ENCODE measurements at regions not wholly inside any gene's neighbourhood (a gene's known extent, or its start where the extent isn't known, plus 50 kb on each side); places are given as distances from the start of the nearest gene placed in this dataset.

GRCh38 chr1:243996223-243996622 is 54.9 kb upstream of the ZBTB18 start:
- Histone ChIP-seq H3K27me3 (replicated peaks; ENCODE audit: insufficient read depth) (no peaks in the 10 kb centered on the region), H3K4me3 (no peak overlapping the region), H3K36me3 (no peaks in the 10 kb centered on the region), H3K9me3 (no peaks in the 10 kb centered on the region), H3K4me1 (replicated peaks) (no peaks in the 10 kb centered on the region), H3K27ac (no peak overlapping the region)
- TF ChIP-seq POLR2A (IDR thresholded peaks at IDR 0.05): no peak
- no peak for TF ChIP-seq POLR2AphosphoS5 (IDR thresholded peaks at IDR 0.05)
- TF ChIP-seq CTCF (IDR thresholded peaks at IDR 0.05): no peak
- no peak for DNase-seq (ENCODE audit: low spot score)
- intact Hi-C loops (cut with DNase I): no loop called here

- Histone ChIP-seq H3K9me3 (no peaks in the 10 kb centered on the region), H3K27me3 (replicated peaks; ENCODE audit: insufficient read depth) (no peaks in the 10 kb centered on the region), H3K4me3 (no peak overlapping the region), H3K27ac (no peak overlapping the region), H3K4me1 (replicated peaks) (no peaks in the 10 kb centered on the region), H3K36me3 (no peaks in the 10 kb centered on the region)
- TF ChIP-seq POLR2AphosphoS5 (IDR thresholded peaks at IDR 0.05) (no peak), CTCF (IDR thresholded peaks at IDR 0.05) (no peak), POLR2A (IDR thresholded peaks at IDR 0.05) (no peak)
- intact Hi-C loops (cut with DNase I): no loop called here
- no peak for DNase-seq (ENCODE audit: low spot score)
- WGBS: 47% methylated on average over 3 of the region's 3 CpGs
Observed at GRCh38 chr1:243991650-243992049, 59.4 kb upstream of the ZBTB18 start.

GRCh38 chr1:243984788-243985187 is 66.3 kb upstream of the ZBTB18 start:
- 84% methylated on average over 10 of the region's 10 CpGs for WGBS

GRCh38 chr1:243982447-243983018 is 68.5 kb upstream of the ZBTB18 start:
- H3K27me3 ChIP-seq (replicated peaks; ENCODE audit: insufficient read depth): no peaks in the 10 kb centered on the region
- intact Hi-C loops (cut with DNase I): no loop called here
- no peaks in the 10 kb centered on the region for H3K36me3 ChIP-seq
- no peak overlapping the region for H3K4me3 ChIP-seq
- WGBS: 45% methylated on average over 7 of the region's 7 CpGs
- no peak for DNase-seq (ENCODE audit: low spot score)
- no peaks in the 10 kb centered on the region for H3K9me3 ChIP-seq
- TF ChIP-seq POLR2AphosphoS5 (IDR thresholded peaks at IDR 0.05): no peak
- TF ChIP-seq POLR2A (IDR thresholded peaks at IDR 0.05): no peak
- TF ChIP-seq CTCF (IDR thresholded peaks at IDR 0.05): no peak
- H3K4me1 ChIP-seq (replicated peaks): no peaks in the 10 kb centered on the region
- H3K27ac ChIP-seq: no peak overlapping the region

More at GRCh38 chr1:243984788-243985187, 66.3 kb upstream of the ZBTB18 start:
- H3K36me3 ChIP-seq: no peaks in the 10 kb centered on the region
- TF ChIP-seq POLR2A (IDR thresholded peaks at IDR 0.05) (no peak), CTCF (IDR thresholded peaks at IDR 0.05) (no peak), POLR2AphosphoS5 (IDR thresholded peaks at IDR 0.05) (no peak)
- H3K4me3 ChIP-seq: no peak overlapping the region
- H3K27me3 ChIP-seq (replicated peaks; ENCODE audit: insufficient read depth): no peaks in the 10 kb centered on the region
- no peaks in the 10 kb centered on the region for H3K9me3 ChIP-seq
- intact Hi-C loops (cut with DNase I): no loop called here
- no peaks in the 10 kb centered on the region for H3K4me1 ChIP-seq (replicated peaks)
- no peak for DNase-seq (ENCODE audit: low spot score)
- H3K27ac ChIP-seq: no peak overlapping the region

- Histone ChIP-seq H3K27me3 (replicated peaks; ENCODE audit: insufficient read depth) (no peaks in the 10 kb centered on the region), H3K4me1 (replicated peaks) (no peaks in the 10 kb centered on the region), H3K4me3 (no peak overlapping the region), H3K36me3 (no peaks in the 10 kb centered on the region), H3K9me3 (no peaks in the 10 kb centered on the region), H3K27ac (no peak overlapping the region)
- no peak for TF ChIP-seq POLR2A (IDR thresholded peaks at IDR 0.05)
- no peak for TF ChIP-seq POLR2AphosphoS5 (IDR thresholded peaks at IDR 0.05)
- TF ChIP-seq CTCF (IDR thresholded peaks at IDR 0.05): no peak
- 81% methylated on average over 3 of the region's 3 CpGs for WGBS
- DNase-seq (ENCODE audit: low spot score): no peak
- intact Hi-C loops (cut with DNase I): no loop called here
Observed at GRCh38 chr1:243980471-243980870, 70.6 kb upstream of the ZBTB18 start.
